Motor neuron (in vitro differentiated cells): ENCODE measurements at regions not wholly inside any gene's neighbourhood (a gene's known extent, or its start where the extent isn't known, plus 50 kb on each side); places are given as distances from the start of the nearest gene placed in this dataset.

ENCODE experiments used
- ATAC-seq, 8 experiments: fragments of 200-7000 bp; cut with Tn5 transposase; replicated peaks in 6 of 8; 2 replicates each; pipeline ENCODE4 v1.8.0; 2021; ENCODE audit warnings: mild to moderate bottlenecking in 8 of 8, moderate library complexity in 8 of 8
- H3K27ac ChIP-seq, 2 donors: fragments of 250-450 bp; sonication (Bioruptor Pico); 2 replicates each; pipeline ENCODE4 v1.9.0; 2021; ENCODE audit warnings: antibody characterized with exemption in 2 of 2, mild to moderate bottlenecking in 2 of 2, moderate library complexity in 1 of 2
- H3K4me1 ChIP-seq, 2 donors: fragments of 250-450 bp; sonication (Bioruptor Pico); replicated peaks in 1 of 2; 2 replicates each; pipeline ENCODE4 v1.6.1; 2021; ENCODE audit warnings: antibody characterized with exemption in 2 of 2, mild to moderate bottlenecking in 2 of 2, moderate library complexity in 1 of 2
- H3K4me3 ChIP-seq, 5 donors: fragments of 250-450 bp; sonication (Bioruptor Pico); 2 replicates each; pipeline ENCODE4 v1.9.0; 2021; ENCODE audit warnings: antibody characterized with exemption in 5 of 5, mild to moderate bottlenecking in 5 of 5, moderate library complexity in 4 of 5
- WGBS, 10 experiments: fragments of 450-650 bp; shearing (Covaris generic); methylation state at CpG; one replicate each; pipeline ENCODE4 v1.0.0; 2022; 5-methylcytosine and 5-hydroxymethylcytosine counted together
- in situ Hi-C, 9 experiments: fragments of 400-800 bp; cut with MboI; loops; one replicate each; pipeline ENCODE4 v1.15.0; 2021; ENCODE audit warnings: low sequenced_read_pairs in 9 of 9, low pct_unique_long_range_greater_than_20kb in 2 of 9; ENCODE audit not compliant: unreplicated experiment in 9 of 9

DNA sequence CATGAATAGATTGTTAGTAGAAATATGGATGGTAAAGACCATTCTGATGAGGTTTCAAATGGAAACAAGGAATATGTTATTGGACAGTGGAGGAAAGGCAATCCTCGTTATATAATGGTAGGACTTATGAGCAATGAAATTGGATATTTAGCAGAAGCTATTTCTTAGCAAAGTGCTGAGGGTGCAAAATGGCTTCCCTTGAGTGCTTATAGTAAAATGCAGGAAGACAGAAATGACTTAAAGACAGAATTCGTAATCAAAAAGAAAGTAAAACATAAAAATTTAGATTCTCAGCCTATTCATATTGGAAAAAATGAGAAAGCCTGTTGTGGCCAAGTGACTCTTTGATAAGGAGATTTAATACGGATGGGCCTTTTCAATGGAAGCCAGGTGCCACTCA lies 102.1 kb upstream of the ADRA1B start:
- H3K4me1 ChIP-seq = no peaks in the 10 kb centered on the region
- ATAC-seq = no peak
- H3K27ac ChIP-seq = no peak overlapping the region
- H3K4me3 ChIP-seq = no peak overlapping the region
- 42 to 100% (median 82%) methylated on average over 1 to 3 of the region's 3 CpGs for WGBS, 10 experiments
- in situ Hi-C loops = no loop called here

DNA sequence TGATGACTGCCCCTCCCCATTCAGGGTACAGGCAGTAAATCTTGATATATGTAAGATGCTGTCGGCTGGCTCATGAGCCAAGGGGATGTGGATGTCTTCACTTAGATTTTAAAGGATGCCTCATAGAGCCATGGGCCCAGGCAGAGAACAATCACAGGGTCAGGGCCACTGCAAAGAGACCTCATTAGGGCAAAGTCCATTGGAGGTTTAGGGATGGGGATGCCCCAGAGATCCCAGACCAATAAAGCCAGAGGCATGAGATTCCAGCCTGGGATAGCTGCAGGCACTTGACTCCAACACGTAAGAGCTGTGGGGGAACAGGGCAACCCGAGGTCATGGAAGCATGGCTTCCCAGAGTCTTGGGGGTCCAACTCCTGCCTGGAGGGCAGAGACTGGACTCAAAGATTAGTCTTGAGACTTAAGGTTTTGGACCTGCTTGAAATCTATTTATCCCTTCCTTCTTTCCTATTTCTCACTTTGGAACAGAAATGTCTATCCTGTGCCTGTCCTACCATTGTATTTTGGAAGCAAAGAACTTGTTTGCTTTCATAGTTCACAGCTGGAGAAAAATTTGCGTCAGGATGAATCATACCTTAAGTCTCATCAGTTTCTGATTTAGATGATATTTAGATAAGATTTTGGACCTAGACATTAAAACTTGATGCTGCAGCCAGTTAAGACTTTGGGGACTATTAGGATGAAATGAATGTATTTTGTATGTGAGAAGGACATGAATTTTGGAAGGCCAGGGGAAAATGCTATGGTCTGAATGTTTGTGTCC lies 101.3 kb upstream of the ADRA1B start:
- WGBS, 10 experiments = 0 to 88% (median 61%) methylated on average over 1 to 4 of the region's 4 CpGs; no CpG with 5 or more reads in 2 of the 10 experiments
- H3K4me1 ChIP-seq = no peaks in the 10 kb centered on the region
- ATAC-seq = peak in 3 of 8 experiments; percentile 17 to 40 (median 38)
- no peak overlapping the region for H3K4me3 ChIP-seq
- in situ Hi-C loops = no loop called here
- no peak overlapping the region for H3K27ac ChIP-seq

DNA sequence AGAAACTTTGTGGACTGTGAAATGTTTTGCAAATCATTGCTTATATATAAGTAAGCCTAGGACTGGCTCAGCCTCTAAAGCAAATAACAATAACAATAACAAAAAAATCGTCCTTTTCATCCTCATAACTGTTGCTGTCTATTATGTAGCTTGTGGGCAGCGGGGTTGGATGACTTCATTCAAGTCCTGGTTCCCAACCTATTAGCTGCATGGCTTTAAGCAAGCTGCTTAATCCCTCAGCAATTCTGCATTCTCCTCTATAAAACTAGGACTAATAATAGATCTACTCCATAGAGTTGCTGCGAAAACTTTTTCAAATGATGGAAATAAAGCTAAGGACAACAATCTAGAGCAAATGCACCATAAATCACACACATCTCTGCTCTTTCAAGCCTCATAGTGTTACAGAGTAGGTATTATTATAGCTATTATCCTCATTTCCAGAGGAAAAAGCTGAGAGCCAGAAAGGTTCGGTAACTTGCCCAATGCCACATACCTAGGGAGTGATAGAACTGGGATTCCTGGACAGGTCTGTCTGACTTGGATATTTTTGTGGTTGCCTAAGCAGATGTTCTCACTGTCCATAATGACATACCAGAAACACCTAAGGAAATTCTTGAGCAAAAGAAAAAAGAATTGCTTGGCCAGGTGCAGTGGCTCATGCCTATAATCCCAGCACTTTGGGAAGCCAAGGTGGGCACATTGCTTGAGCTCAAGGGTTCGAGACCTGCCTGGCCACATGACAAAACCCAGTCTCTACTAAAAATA lies 98.8 kb upstream of the ADRA1B start:
- 19 to 100% (median 69%) methylated on average over 1 to 4 of the region's 5 CpGs; no CpG with 5 or more reads in 3 of the 10 experiments for WGBS, 10 experiments
- ATAC-seq = peak in 1 of 8 experiments; percentile 32
- Histone ChIP-seq H3K4me3 (no peak overlapping the region), H3K27ac (no peak overlapping the region), H3K4me1 (no peaks in the 10 kb centered on the region)
- in situ Hi-C loops = no loop called here

DNA sequence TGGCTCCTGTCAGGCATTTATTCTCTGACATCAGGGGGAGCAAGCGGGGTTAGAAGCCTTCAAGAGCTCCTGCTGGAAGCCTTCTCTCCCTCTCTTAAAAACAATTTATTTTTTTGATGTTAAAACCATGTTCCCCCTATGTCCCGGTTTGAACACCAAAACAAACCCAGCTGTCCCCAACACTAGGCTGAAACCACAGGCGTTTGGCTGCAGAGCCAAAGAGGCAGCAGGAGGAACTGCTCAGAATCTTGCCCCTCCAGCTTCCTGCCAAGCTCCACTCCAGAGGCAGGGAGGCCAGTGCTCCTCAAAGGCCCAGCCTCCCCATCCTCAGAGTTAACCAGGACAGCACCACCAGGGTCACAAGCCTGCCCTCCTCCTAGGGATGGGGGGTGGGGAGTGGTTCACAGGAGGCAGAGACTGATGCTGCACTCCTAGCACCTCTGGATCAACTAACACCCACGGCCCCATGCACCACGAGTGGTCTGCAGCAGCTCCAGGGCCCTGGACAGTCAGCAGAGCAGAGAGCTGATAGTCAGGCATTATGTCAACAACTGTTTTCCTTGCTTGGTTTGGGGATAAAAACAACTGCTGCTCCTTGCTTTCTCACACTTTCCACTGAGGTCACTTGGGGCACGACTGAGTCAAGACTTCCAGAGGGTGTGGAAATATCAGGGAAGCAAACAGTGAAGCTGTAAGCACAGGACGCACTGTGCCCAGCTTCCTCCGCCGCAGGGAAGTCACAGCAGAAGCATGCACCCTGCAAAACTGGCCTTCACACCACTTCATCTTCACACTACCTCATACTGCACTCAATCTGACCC lies 96.5 kb upstream of the ADRA1B start:
- Histone ChIP-seq H3K4me1 (no peaks in the 10 kb centered on the region), H3K27ac (no peak overlapping the region), H3K4me3 (no peak overlapping the region)
- in situ Hi-C loops = no loop called here
- peak in 1 of 8 experiments; percentile 79 for ATAC-seq
- WGBS, 10 experiments = 10 to 100% (median 80%) methylated on average over 1 to 5 of the region's 9 CpGs; no CpG with 5 or more reads in 3 of the 10 experiments

DNA sequence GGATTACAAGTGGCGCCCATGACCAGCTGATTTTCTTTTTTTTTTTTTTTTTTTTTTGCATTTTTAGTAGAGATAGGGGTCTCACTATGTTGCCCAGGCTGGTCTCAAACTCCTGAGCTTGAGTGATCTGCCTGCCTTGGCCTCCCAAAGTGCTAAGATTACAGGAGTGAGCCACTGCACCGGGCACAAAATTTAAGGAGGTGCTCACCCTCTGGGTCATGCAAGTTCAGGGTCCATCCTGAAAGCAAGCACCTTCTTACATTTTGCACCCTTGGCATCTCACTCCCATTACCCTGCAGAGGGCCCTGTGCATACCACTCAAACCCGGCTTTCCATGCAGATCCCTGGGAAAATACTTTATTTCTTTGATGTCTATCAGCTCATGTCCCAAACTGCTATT lies 95.6 kb upstream of the ADRA1B start:
- H3K4me3 ChIP-seq = no peak overlapping the region
- H3K4me1 ChIP-seq = no peaks in the 10 kb centered on the region
- no peak for ATAC-seq
- in situ Hi-C loops = no loop called here
- WGBS, 10 experiments = 25 to 100% (median 83%) methylated on average over 1 to 3 of the region's 3 CpGs
- H3K27ac ChIP-seq = no peak overlapping the region

DNA sequence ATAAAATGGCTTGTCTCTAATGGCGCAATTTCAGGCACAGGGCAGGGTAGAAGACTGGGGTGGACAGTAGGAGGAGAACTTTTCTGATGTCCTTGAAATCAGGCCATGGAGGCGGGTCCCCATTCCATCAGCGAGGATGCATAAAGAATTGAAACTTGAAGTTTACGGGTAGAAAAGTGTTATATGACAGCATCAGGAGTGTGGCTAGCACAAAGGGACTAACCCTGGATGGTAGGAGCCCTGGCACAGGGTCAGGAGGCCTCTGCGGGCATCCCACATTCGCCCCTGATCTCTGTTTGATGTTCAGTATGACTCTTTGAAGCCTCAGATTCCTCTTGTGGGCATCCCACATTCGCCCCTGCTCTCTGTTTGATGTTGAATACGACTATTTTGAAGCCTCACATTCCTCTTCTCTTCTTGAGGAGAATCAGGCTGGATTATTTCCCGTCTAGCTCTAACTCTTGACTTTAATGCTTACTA lies 94.8 kb upstream of the ADRA1B start:
- ATAC-seq = no peak
- Histone ChIP-seq H3K4me3 (no peak overlapping the region), H3K4me1 (no peaks in the 10 kb centered on the region), H3K27ac (no peak overlapping the region)
- in situ Hi-C loops = no loop called here
- 49 to 100% (median 79%) methylated on average over 1 to 7 of the region's 9 CpGs; no CpG with 5 or more reads in 1 of the 10 experiments for WGBS, 10 experiments

DNA sequence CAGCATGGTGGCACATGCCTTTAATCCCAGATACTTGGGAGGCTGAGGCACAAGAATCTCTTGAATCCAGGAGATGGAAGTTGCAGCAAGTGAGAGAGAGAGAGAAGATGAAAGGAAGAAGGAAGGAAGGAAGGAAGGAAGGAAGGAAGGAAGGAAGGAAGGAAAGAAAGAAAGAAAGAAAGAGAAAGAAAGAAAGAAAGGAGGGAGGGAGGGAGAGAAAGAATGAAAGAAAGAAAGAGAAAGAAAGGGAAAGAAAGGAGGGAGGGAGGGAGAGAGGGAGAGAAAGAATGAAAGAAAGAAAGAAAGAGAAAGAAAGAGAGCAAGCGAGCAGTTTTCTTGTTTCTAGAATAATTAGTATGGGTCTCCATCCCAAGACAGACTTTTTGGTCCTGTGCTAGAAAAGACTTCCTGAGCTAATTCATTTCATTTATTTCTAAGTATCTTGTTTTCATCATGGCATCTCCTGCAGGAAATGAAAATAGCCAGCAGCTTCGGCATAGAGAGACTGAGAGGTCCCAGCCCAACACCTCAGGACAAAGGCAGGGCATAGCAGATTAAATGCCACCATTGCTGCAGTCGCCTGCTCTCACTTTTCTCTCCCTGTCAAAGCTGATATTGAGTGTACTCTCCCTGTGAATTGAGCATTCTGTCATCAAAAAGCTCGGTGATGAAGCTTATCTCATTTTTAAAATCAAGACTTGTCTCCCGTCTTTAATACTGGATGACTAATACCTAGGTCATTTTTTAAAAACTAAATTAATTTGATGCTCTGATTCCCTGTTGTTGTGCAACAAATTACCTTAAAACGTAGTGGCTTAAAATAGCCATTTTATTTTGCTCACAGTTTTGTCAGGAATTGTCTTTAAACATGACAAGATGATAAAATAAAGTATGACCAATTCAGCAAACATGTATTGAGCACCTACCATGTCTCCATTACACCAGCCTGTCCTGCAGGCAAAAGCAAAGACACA lies 91.8 kb upstream of the ADRA1B start:
- Histone ChIP-seq H3K4me1 (no peaks in the 10 kb centered on the region), H3K4me3 (no peak overlapping the region), H3K27ac (no peak overlapping the region)
- 33 to 87% (median 56%) methylated on average over 2 to 6 of the region's 6 CpGs; no CpG with 5 or more reads in 1 of the 10 experiments for whole genome bisulfite sequencing, 10 experiments
- in situ Hi-C loops = no loop called here
- ATAC-seq = peak in 2 of 8 experiments; percentile 62 to 68

DNA sequence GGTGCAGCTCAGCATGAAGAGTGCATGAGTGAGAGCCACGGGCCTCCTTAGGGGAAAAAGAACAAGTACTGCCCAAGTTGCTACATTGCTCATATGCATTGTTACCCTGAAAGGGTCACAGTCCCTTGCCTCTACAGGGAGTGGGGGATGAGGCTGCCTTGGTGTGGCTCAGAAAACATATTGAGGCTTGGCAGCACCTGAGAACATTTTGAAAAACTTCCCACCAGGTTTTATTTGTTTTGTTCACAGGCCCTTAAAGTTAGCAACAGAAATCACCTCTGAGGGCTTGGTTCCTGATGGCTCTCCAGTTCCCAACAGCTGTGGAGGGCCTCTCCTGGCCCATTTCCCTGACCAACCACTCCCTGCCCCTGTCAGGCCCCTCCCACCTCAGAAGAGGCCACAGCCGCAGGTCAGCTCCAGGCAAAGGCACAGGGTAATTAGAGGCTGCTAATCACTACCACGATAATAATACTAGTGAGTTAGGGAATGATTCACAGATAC lies 90.7 kb upstream of the ADRA1B start:
- no peak overlapping the region for H3K4me3 ChIP-seq
- in situ Hi-C loops = no loop called here
- H3K27ac ChIP-seq = no peak overlapping the region
- H3K4me1 ChIP-seq = no peaks in the 10 kb centered on the region
- peak in 2 of 8 experiments; percentile 44 to 74 for ATAC-seq
- WGBS, 10 experiments = 20 to 73% (median 43%) methylated on average over 1 to 2 of the region's 3 CpGs; no CpG with 5 or more reads in 5 of the 10 experiments

DNA sequence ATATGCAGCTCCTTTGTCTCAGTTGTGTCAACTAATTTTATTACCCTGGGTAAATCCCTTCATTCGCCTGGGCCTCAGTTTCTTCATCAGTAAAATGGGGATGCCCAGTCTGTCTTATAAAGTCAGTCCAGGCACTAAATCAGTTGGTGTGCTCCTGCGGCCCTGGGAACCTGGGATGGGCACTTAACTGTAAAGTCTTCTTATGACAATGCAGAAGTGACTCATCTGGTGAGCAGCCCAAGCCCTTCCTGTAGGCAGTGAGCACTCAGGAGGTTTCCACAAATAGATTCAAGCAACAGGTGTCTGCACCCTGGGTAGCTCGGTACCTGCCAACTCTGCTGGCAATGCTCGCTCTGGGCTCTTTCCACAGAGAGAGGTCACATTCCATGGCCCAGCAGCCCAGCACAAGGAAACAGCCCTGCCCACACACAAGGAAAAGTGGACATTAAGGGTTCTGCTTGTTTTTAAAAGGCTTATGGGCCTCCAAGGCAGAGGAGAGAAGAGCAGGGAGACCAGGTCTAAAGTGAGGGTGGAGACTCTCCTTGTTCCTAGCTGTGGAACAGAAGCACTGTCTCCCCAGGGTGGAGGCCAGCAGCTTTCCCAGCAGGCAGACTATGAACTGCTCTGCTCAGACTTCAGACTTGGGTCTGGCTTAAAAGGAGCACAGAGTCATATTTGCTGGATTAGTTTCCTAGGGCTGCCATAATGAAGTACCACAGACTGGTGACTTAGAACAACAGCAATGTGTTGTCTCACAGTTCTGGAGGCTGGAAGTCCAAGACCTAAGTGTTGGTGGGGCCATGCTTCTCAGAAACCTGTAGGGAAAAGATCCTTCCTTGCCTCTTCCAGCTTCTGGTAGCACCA lies 89.7 kb upstream of the ADRA1B start:
- 0 to 100% (median 52%) methylated on average over 1 to 4 of the region's 4 CpGs; no CpG with 5 or more reads in 4 of the 10 experiments for WGBS, 10 experiments
- H3K27ac ChIP-seq = no peak overlapping the region
- no peak overlapping the region for H3K4me3 ChIP-seq
- H3K4me1 ChIP-seq = no peaks in the 10 kb centered on the region
- in situ Hi-C loops = no loop called here
- ATAC-seq = peak in 3 of 8 experiments; percentile 36 to 93 (median 91)

DNA sequence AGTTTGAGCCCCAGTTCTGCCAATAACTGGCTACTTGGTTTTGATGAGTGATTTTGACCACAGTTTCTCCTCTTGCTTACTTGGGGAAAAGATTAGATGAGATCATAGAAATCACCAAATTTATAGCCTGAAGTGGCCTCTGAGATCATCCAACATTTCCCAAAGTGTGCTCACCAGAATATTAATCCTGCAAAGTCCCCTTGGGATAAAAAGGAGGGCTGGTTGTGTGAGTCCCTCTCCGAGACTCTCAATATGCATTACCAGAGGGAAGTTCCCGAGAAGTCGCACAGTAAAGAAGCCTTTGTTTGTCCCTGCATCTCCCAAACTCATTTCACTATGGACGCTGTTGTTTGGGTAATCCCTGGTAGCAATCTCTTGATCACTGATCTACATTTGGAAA lies 88.4 kb upstream of the ADRA1B start:
- in situ Hi-C loops = no loop called here
- ATAC-seq = peak in 1 of 8 experiments; percentile 69
- WGBS, 10 experiments = 60 to 100% (median 83%) methylated on average over 1 to 4 of the region's 4 CpGs; no CpG with 5 or more reads in 2 of the 10 experiments
- Histone ChIP-seq H3K4me3 (no peak overlapping the region), H3K27ac (no peak overlapping the region), H3K4me1 (no peaks in the 10 kb centered on the region)

DNA sequence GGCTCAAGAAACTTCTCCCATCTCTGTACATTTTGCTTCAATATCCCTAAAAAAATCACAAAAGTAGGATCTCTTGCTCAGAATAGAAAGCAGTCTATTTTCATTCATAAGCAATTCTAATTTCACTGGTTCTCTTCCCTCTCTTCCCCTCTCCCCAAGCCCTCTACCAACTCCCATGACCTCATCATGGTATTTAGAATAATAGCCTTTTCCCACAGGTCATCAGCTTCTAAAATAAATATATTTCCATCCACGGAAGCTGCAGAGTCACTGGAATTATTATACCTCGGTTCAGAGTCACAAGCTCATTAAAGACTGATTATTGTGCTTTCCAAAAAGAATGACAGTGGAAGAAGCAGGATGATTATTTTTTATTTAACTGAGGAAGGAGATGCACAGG lies 84.2 kb upstream of the ADRA1B start:
- peak in 2 of 8 experiments; percentile 55 to 65 for ATAC-seq
- 54 to 72% (median 62%) methylated on average over 1 to 2 of the region's 2 CpGs; no CpG with 5 or more reads in 1 of the 10 experiments for WGBS, 10 experiments
- Histone ChIP-seq H3K27ac (no peak overlapping the region), H3K4me1 (no peaks in the 10 kb centered on the region), H3K4me3 (no peak overlapping the region)
- in situ Hi-C loops = no loop called here
